HCT116 (cell line): ENCODE measurements at regions not wholly inside any gene's neighbourhood (a gene's known extent, or its start where the extent isn't known, plus 50 kb on each side); places are given as distances from the start of the nearest gene placed in this dataset.
"Not testable (repeated sequence)": the region's sequence is repeated elsewhere in the genome, so short reads cannot be mapped to it uniquely, and the experiment has no call there.

Experiments used
- ATAC-seq: fragments of 200-7000 bp; cut with Tn5 transposase; 2 replicates; pipeline ENCODE4 v1.9.1; 2020; ENCODE audit warnings: mild to moderate bottlenecking, moderate library complexity
- BruUV-seq: library from RNA; stranded (reverse); fragments of 400-500 nt; replicated peaks from 2 replicates; lab custom pipeline; 2021; lab: Mats Ljungman, UMichigan
- CTCF ChIA-PET: fragments of 300-600 bp; sonication (Branson Sonifier 250); formaldehyde crosslinking; loops from one replicate; lab custom pipeline; 2021; ENCODE audit warnings: antibody characterized with exemption; lab: Charles Lee
- POLR2A ChIA-PET: fragments of 300-600, 350-600 bp; sonication (Branson Sonifier 250); formaldehyde crosslinking; loops from one replicate; lab custom pipeline; 2021; ENCODE audit warnings: antibody characterized with exemption; lab: Charles Lee
- RAD21 ChIA-PET, 2 experiments: fragments of 300-600 bp; sonication (Branson Sonifier 250); formaldehyde crosslinking; loops; one replicate each; lab custom pipeline; 2023; ENCODE audit warnings: low total read pairs in 2 of 2; ENCODE audit not compliant: uncharacterized antibody in 2 of 2, unreplicated experiment in 2 of 2, low non-redundant PET in 1 of 2; lab: Charles Lee
- DNase-seq: peaks from one replicate; pipeline ENCODE4 v3.0.0-alpha.2; 2010; ENCODE audit warnings: low read depth, low spot score
- H2AFZ ChIP-seq: fragments of 200-600 bp; shearing (Covaris generic), sonication (generic); 2 replicates; pipeline ENCODE4 v1.6.1; 2017; ENCODE audit warnings: low read depth, mixed run types, mixed read lengths, antibody characterized with exemption, low read length; ENCODE audit not compliant: poor library complexity, severe bottlenecking
- H3K27ac ChIP-seq: 2 replicates; pipeline ENCODE4 v1.5.1; 2012; ENCODE audit warnings: low read depth, low read length
- H3K27me3 ChIP-seq: fragments of 200-600 bp; sonication (generic); 2 replicates; pipeline ENCODE4 v1.6.1; 2016; ENCODE audit warnings: mixed run types, low read length, mixed read lengths; ENCODE audit not compliant: insufficient read depth
- H3K36me3 ChIP-seq, 2 experiments: fragments of 200-500 bp in 1 of 2; fragments of 200-600 bp in 1 of 2; sonication (Bioruptor generic) in 1 of 2; sonication (generic) in 1 of 2; 2 replicates each; pipeline versions ENCODE4 v1.5.1 to v1.6.1; 2014 to 2016; ENCODE audit warnings: low read length in 2 of 2, inconsistent platforms in 1 of 2, mixed read lengths in 1 of 2, mixed run types in 1 of 2; ENCODE audit not compliant: insufficient read depth in 2 of 2, control insufficient read depth in 1 of 2
- H3K4me1 ChIP-seq, 2 experiments: fragments of 200-600 bp in 1 of 2; sonication (generic) in 1 of 2; 2 replicates each; pipeline versions ENCODE4 v1.5.1 to v1.6.1; 2012 to 2017; ENCODE audit warnings: low read length in 2 of 2, inconsistent platforms in 1 of 2, mild to moderate bottlenecking in 1 of 2, mixed read lengths in 1 of 2, mixed run types in 1 of 2, moderate library complexity in 1 of 2; ENCODE audit not compliant: insufficient read depth in 2 of 2, control insufficient read depth in 1 of 2
- H3K4me2 ChIP-seq: fragments of 200-600 bp; sonication (generic); 2 replicates; pipeline ENCODE4 v1.6.1; 2017; ENCODE audit warnings: mixed run types, low read length, mixed read lengths
- H3K4me3 ChIP-seq, 2 experiments: fragments of 200-600 bp in 1 of 2; sonication (generic) in 1 of 2; replicated peaks in 1 of 2; 2 replicates each; pipeline ENCODE4 v1.5.1; 2011 to 2016; ENCODE audit warnings: low read length in 2 of 2, control low read depth in 1 of 2, low read depth in 1 of 2, mild to moderate bottlenecking in 1 of 2, mixed read lengths in 1 of 2, mixed run types in 1 of 2
- H3K79me2 ChIP-seq: fragments of 200-600 bp; sonication (generic); 2 replicates; pipeline ENCODE4 v1.6.1; 2017; ENCODE audit warnings: mild to moderate bottlenecking, mixed run types, low read length, moderate library complexity, mixed read lengths; ENCODE audit not compliant: insufficient read depth
- H3K9ac ChIP-seq: fragments of 200-600 bp; sonication (generic); 2 replicates; pipeline ENCODE4 v1.6.1; 2016; ENCODE audit warnings: low read length, mixed read lengths
- H3K9me2 ChIP-seq: fragments of 200-600 bp; sonication (generic), shearing (Covaris generic); 2 replicates; pipeline ENCODE4 v1.6.1; 2017; ENCODE audit warnings: mixed run types, mild to moderate bottlenecking, moderate library complexity; ENCODE audit not compliant: insufficient read depth
- H3K9me3 ChIP-seq, 2 experiments: fragments of 200-500 bp in 1 of 2; fragments of 200-600 bp in 1 of 2; sonication (Bioruptor generic) in 1 of 2; sonication (generic) in 1 of 2; 2 replicates each; pipeline ENCODE4 v1.6.1; 2014 to 2017; ENCODE audit warnings: low read length in 2 of 2, mixed read lengths in 2 of 2, inconsistent platforms in 1 of 2, low read depth in 1 of 2, mild to moderate bottlenecking in 1 of 2, mixed run types in 1 of 2, moderate library complexity in 1 of 2; ENCODE audit not compliant: control insufficient read depth in 1 of 2, insufficient read depth in 1 of 2
- H4K20me1 ChIP-seq: fragments of 200-600 bp; sonication (generic), shearing (Covaris generic); 2 replicates; pipeline ENCODE4 v1.6.1; 2017; ENCODE audit warnings: mixed run types, mild to moderate bottlenecking, moderate library complexity; ENCODE audit not compliant: insufficient read depth
- CEBPB ChIP-seq: IDR thresholded peaks from 2 replicates; pipeline ENCODE4 v1.6.1; 2012; ENCODE audit warnings: low read depth
- CTCF ChIP-seq, 3 experiments: fragments of 200-600 bp in 1 of 3; sonication (generic) in 1 of 3; IDR thresholded peaks in 2 of 3; conservative IDR thresholded peaks in 1 of 3; 2 replicates each; pipeline ENCODE4 v1.5.1; 2012 to 2017; ENCODE audit warnings: low read depth in 2 of 3, low read length in 2 of 3, antibody characterized with exemption in 1 of 3, borderline replicate concordance in 1 of 3, control low read depth in 1 of 3, mild to moderate bottlenecking in 1 of 3, mixed read lengths in 1 of 3, mixed run types in 1 of 3, moderate library complexity in 1 of 3; ENCODE audit not compliant: insufficient read depth in 1 of 3
- EGR1 ChIP-seq: IDR thresholded peaks from 2 replicates; pipeline ENCODE4 v1.6.1; 2012; ENCODE audit warnings: low read depth
- ELF1 ChIP-seq: IDR thresholded peaks from 2 replicates; pipeline ENCODE4 v1.6.1; 2012; ENCODE audit warnings: low read depth, borderline replicate concordance
- EZH2 ChIP-seq: fragments of 200-600 bp; sonication (generic); IDR thresholded peaks from 2 replicates; pipeline ENCODE4 v1.6.1; 2017; ENCODE audit warnings: antibody characterized with exemption, mixed run types
- EZH2phosphoT487 ChIP-seq: fragments of 200-600 bp; IDR thresholded peaks from 2 replicates; pipeline ENCODE4 v1.6.1; 2018; ENCODE audit warnings: antibody characterized with exemption, borderline replicate concordance
- FOSL1 ChIP-seq: IDR thresholded peaks from 2 replicates; pipeline ENCODE4 v1.6.1; 2012; ENCODE audit warnings: low read depth
- JUND ChIP-seq: IDR thresholded peaks from 2 replicates; pipeline ENCODE4 v1.6.1; 2012
- MAX ChIP-seq: IDR thresholded peaks from 2 replicates; pipeline ENCODE4 v1.6.1; 2012
- POLR2A ChIP-seq: IDR thresholded peaks from 2 replicates; pipeline ENCODE4 v1.7.0; 2011; ENCODE audit warnings: borderline replicate concordance; ENCODE audit not compliant: insufficient read depth, insufficient read length; ENCODE audit errors: extremely low read depth
- POLR2AphosphoS5 ChIP-seq: IDR thresholded peaks from 2 replicates; pipeline ENCODE4 v1.6.1; 2011; ENCODE audit warnings: mild to moderate bottlenecking, low read depth, low read length, moderate library complexity
- RAD21 ChIP-seq: IDR thresholded peaks from 2 replicates; pipeline ENCODE4 v1.6.1; 2012; ENCODE audit warnings: low read depth, mild to moderate bottlenecking
- REST ChIP-seq: IDR thresholded peaks from 2 replicates; pipeline ENCODE4 v1.6.1; 2012; ENCODE audit warnings: low read depth
- SIN3A ChIP-seq: IDR thresholded peaks from 2 replicates; pipeline ENCODE4 v1.6.1; 2012; ENCODE audit warnings: low read depth
- SRF ChIP-seq: IDR thresholded peaks from 2 replicates; pipeline ENCODE4 v1.6.1; 2012; ENCODE audit warnings: low read depth
- TCF7L2 ChIP-seq: IDR thresholded peaks from 2 replicates; pipeline ENCODE4 v1.7.0; 2011; ENCODE audit warnings: borderline replicate concordance, inconsistent platforms; ENCODE audit not compliant: insufficient read depth, insufficient read length; ENCODE audit errors: extremely low read depth
- YY1 ChIP-seq: IDR thresholded peaks from 2 replicates; pipeline ENCODE4 v1.6.1; 2011; ENCODE audit warnings: low read length, low read depth, moderate library complexity, mild to moderate bottlenecking; ENCODE audit not compliant: insufficient replicate concordance; ENCODE audit errors: extremely low read depth
- ZFX ChIP-seq: fragments of 450-650 bp; IDR thresholded peaks from 2 replicates; pipeline ENCODE4 v1.6.1; 2017
- intact Hi-C: fragments of 100-400 bp; cut with micrococcal nuclease; formaldehyde crosslinking; loops from 2 replicates; pipeline ENCODE4 v1.10.0; 2022
- TF ChIP-seq, protein P1 (sequence below): IDR thresholded peaks from 2 replicates; pipeline ENCODE4 v1.6.1; 2012

DNA sequence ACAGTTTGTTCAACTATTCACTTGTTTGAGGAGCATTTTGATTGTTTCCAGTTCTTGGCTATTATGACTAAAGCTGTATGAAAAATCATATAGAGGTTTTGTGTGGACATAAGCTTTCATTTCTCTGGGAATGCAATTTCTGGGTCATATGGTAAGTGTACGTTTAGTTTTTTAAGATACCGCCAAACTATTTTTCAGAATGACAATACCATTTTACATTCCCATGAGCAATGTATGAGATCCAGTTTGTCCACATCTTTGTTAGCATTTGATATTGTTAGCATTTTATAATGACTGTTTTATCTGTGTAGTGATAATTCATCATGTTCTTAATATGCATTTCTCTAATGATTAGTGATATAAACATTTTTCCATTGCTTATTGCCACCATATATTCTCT is 258.7 kb upstream of the CTNNB1 start:
- ChIA-PET CTCF (no interaction called here), POLR2A (no interaction called here)
- H3K36me3 ChIP-seq, result no peaks in the 10 kb centered on the region
- H3K4me2 ChIP-seq, result no peak overlapping the region
- DNase-seq, result no peak
- no peak for ATAC-seq
- no TSS peak for BruUV-seq
- no peaks in the 10 kb centered on the region for H3K9me2 ChIP-seq
- TF ChIP-seq CTCF (IDR thresholded peaks at IDR 0.05 in 2 of 3, conservative IDR thresholded peaks at IDR 0.05 in 1 of 3; ENCODE audit: borderline replicate concordance in 1 of 3, insufficient read depth in 1 of 3, low read depth in 2 of 3, low read length in 2 of 3) (no peak), YY1 (no peak), ZFX (no peak), EZH2phosphoT487 (no peak), FOSL1 (no peak), SRF (no peak), CEBPB (no peak), SIN3A (no peak), ELF1 (no peak), MAX (no peak), EZH2 (no peak), POLR2AphosphoS5 (no peak), REST (no peak), POLR2A (no peak), EGR1 (no peak), JUND (no peak), TCF7L2 (no peak), RAD21 (no peak)
- TF ChIP-seq, protein P1, sequence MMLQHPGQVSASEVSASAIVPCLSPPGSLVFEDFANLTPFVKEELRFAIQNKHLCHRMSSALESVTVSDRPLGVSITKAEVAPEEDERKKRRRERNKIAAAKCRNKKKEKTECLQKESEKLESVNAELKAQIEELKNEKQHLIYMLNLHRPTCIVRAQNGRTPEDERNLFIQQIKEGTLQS, result no peak
- TF ChIP-seq, all 23 proteins: peak for 0
- no peak overlapping the region for H3K27ac ChIP-seq
- H3K9me3 ChIP-seq, result no peaks in the 10 kb centered on the region
- H3K4me1 ChIP-seq, result no peaks in the 10 kb centered on the region
- no peaks in the 10 kb centered on the region for H3K27me3 ChIP-seq
- H3K79me2 ChIP-seq, result no peaks in the 10 kb centered on the region
- H2AFZ ChIP-seq, result no peak overlapping the region
- RAD21 ChIA-PET, result no interaction called here
- intact Hi-C loops, result no loop called here
- H3K4me3 ChIP-seq, result no peak overlapping the region
- no peaks in the 10 kb centered on the region for H4K20me1 ChIP-seq
- H3K9ac ChIP-seq, result no peak overlapping the region

DNA sequence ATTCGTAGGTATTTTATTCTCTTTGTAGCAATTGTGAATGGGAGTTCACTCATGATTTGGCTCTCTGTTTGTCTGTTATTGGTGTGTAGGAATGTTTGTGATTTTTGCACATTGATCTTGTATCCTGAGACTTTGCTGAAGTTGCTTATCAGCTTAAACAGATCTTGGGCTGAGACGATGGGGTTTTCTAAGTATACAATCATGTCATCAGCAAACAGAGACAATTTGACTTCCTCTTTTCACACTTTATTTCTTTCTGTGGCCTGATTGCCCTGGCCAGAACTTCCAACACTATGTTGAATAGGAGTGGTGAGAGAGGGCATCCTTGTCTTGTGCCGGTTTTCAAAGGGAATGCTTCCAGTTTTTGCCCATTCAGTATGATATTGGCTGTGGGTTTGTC is 252.3 kb upstream of the CTNNB1 start:
- H3K79me2 ChIP-seq, H4K20me1 ChIP-seq, H3K9me3 ChIP-seq, BruUV-seq, H3K9me2 ChIP-seq, CTCF ChIA-PET, H3K36me3 ChIP-seq, H3K27ac ChIP-seq, H3K4me1 ChIP-seq, DNase-seq, H3K9ac ChIP-seq, H3K27me3 ChIP-seq, H3K4me2 ChIP-seq, H3K4me3 ChIP-seq, RAD21 ChIA-PET, intact Hi-C loops, POLR2A ChIA-PET, H2AFZ ChIP-seq, ATAC-seq: not testable (repeated sequence)
